IMR-90 (cell line): ENCODE measurements at regions not wholly inside any gene's neighbourhood (a gene's known extent, or its start where the extent isn't known, plus 50 kb on each side); places are given as distances from the start of the nearest gene placed in this dataset.

Source experiments
- ATAC-seq: fragments of 200-7000 bp; cut with Tn5 transposase; 2 replicates; pipeline ENCODE4 v1.9.1; 2020; ENCODE audit warnings: low read depth, mild to moderate bottlenecking, moderate library complexity
- BruUV-seq: library from RNA; stranded (reverse); fragments of 400-500 nt; replicated peaks from 2 replicates; lab custom pipeline; 2021; lab: Mats Ljungman, UMichigan
- CTCF ChIA-PET: fragments of 300-600 bp; formaldehyde crosslinking; extraction: SDS; loops from one replicate; lab custom pipeline; 2021; ENCODE audit warnings: antibody characterized with exemption; lab: Yijun Ruan, JAX
- POLR2A ChIA-PET: fragments of 300-600 bp; sonication (Branson Sonifier 250); formaldehyde crosslinking; loops from one replicate; lab custom pipeline; 2022; ENCODE audit warnings: antibody characterized with exemption; ENCODE audit not compliant: unreplicated experiment; lab: Charles Lee
- DNase-seq: peaks from one replicate; pipeline ENCODE4 v3.0.0; 2013
- H2AFZ ChIP-seq: replicated peaks from 2 replicates; pipeline ENCODE3; 2013; ENCODE audit warnings: low read length, mild to moderate bottlenecking; ENCODE audit not compliant: poor library complexity
- H2AK5ac ChIP-seq: 2 replicates; pipeline ENCODE4 v1.6.1; 2013; ENCODE audit warnings: low read depth, low read length, inconsistent platforms
- H2AK9ac ChIP-seq: replicated peaks from 2 replicates; pipeline ENCODE3; 2013; ENCODE audit warnings: mild to moderate bottlenecking, low read depth, low read length, moderate library complexity; ENCODE audit not compliant: poor library complexity
- H2BK120ac ChIP-seq: 2 replicates; pipeline ENCODE4 v1.6.1; 2013; ENCODE audit warnings: low read depth, low read length, inconsistent platforms
- H2BK15ac ChIP-seq: 3 replicates; pipeline ENCODE4 v1.6.1; 2013; ENCODE audit warnings: low read depth, low read length, inconsistent platforms
- H2BK20ac ChIP-seq: 2 replicates; pipeline ENCODE4 v1.6.1; 2013; ENCODE audit warnings: low read depth, mild to moderate bottlenecking, inconsistent platforms, low read length, moderate library complexity
- H2BK5ac ChIP-seq: 2 replicates; pipeline ENCODE4 v1.6.1; 2013; ENCODE audit warnings: mild to moderate bottlenecking, low read depth, low read length, inconsistent platforms; ENCODE audit not compliant: poor library complexity, severe bottlenecking
- H3K14ac ChIP-seq: replicated peaks from 2 replicates; pipeline ENCODE4 v1.6.1; 2013; ENCODE audit warnings: low read depth, low read length, inconsistent platforms
- H3K18ac ChIP-seq: 2 replicates; pipeline ENCODE4 v1.6.1; 2013; ENCODE audit warnings: low read depth, low read length, control low read depth
- H3K23ac ChIP-seq: 2 replicates; pipeline ENCODE4 v1.6.1; 2013; ENCODE audit warnings: low read depth, low read length, inconsistent platforms
- H3K27ac ChIP-seq: 2 replicates; pipeline ENCODE4 v1.5.1; 2013; ENCODE audit warnings: mild to moderate bottlenecking, control low read depth, low read length; ENCODE audit not compliant: insufficient read depth
- H3K27me3 ChIP-seq: 2 replicates; pipeline ENCODE4 v1.6.1; 2013; ENCODE audit warnings: low read length; ENCODE audit not compliant: control insufficient read depth, insufficient read depth
- H3K36me3 ChIP-seq: 2 replicates; pipeline ENCODE4 v1.6.1; 2013; ENCODE audit warnings: low read length, mixed read lengths; ENCODE audit not compliant: control insufficient read depth, insufficient read depth
- H3K4ac ChIP-seq: 2 replicates; pipeline ENCODE4 v1.6.1; 2013; ENCODE audit warnings: low read depth, low read length, inconsistent platforms
- H3K4me1 ChIP-seq: 2 replicates; pipeline ENCODE4 v1.6.1; 2013; ENCODE audit warnings: low read length, mixed read lengths; ENCODE audit not compliant: control insufficient read depth, insufficient read depth
- H3K4me2 ChIP-seq: 2 replicates; pipeline ENCODE4 v1.6.1; 2013; ENCODE audit warnings: low read depth, mild to moderate bottlenecking, control low read depth, low read length, moderate library complexity
- H3K4me3 ChIP-seq: 2 replicates; pipeline ENCODE4 v1.5.1; 2013; ENCODE audit warnings: low read depth, mild to moderate bottlenecking, control low read depth, low read length, moderate library complexity; ENCODE audit not compliant: insufficient read depth
- H3K56ac ChIP-seq: 2 replicates; pipeline ENCODE4 v1.6.1; 2013; ENCODE audit warnings: low read length, inconsistent platforms; ENCODE audit not compliant: insufficient read depth; ENCODE audit errors: extremely low read depth
- H3K79me1 ChIP-seq, 2 experiments: 2 replicates each; pipeline ENCODE4 v1.6.1; 2013; ENCODE audit warnings: low read length in 2 of 2, inconsistent platforms in 1 of 2, low read depth in 1 of 2
- H3K9ac ChIP-seq: 2 replicates; pipeline ENCODE4 v1.6.1; 2013; ENCODE audit warnings: low read depth, low read length, control low read depth
- H3K9me1 ChIP-seq: 2 replicates; pipeline ENCODE4 v1.6.1; 2013; ENCODE audit warnings: low read length, inconsistent platforms; ENCODE audit not compliant: insufficient read depth
- H3K9me3 ChIP-seq: 2 replicates; pipeline ENCODE4 v1.6.1; 2013; ENCODE audit warnings: low read length; ENCODE audit not compliant: control insufficient read depth, insufficient read depth
- H4K20me1 ChIP-seq: 2 replicates; pipeline ENCODE4 v1.6.1; 2013; ENCODE audit warnings: low read length, inconsistent platforms; ENCODE audit not compliant: insufficient read depth
- H4K5ac ChIP-seq: 2 replicates; pipeline ENCODE4 v1.6.1; 2013; ENCODE audit warnings: mild to moderate bottlenecking, low read depth, low read length, control low read depth
- H4K8ac ChIP-seq, 2 experiments: 2 replicates each; pipeline ENCODE4 v1.6.1; 2013; ENCODE audit warnings: low read depth in 2 of 2, low read length in 2 of 2, control low read depth in 1 of 2, inconsistent platforms in 1 of 2
- H4K91ac ChIP-seq: 2 replicates; pipeline ENCODE4 v1.6.1; 2013; ENCODE audit warnings: low read depth, low read length, inconsistent platforms; ENCODE audit not compliant: insufficient read depth
- BHLHE40 ChIP-seq: fragments of 150-350 bp; IDR thresholded peaks from 2 replicates; pipeline ENCODE4 v1.6.1; 2016; ENCODE audit warnings: mild to moderate bottlenecking, low read depth, low read length
- CEBPB ChIP-seq: IDR thresholded peaks from 2 replicates; pipeline ENCODE4 v1.6.1; 2012; ENCODE audit warnings: low read depth, low read length, improper control_type of control experiment
- CHD1 ChIP-seq: IDR thresholded peaks from 2 replicates; pipeline ENCODE4 v1.6.1; 2012; ENCODE audit warnings: low read depth, low read length, improper control_type of control experiment
- FOS ChIP-seq: fragments of 150-350 bp; IDR thresholded peaks from 2 replicates; pipeline ENCODE4 v1.6.1; 2016; ENCODE audit warnings: low read depth, low read length
- MAFK ChIP-seq: IDR thresholded peaks from 2 replicates; pipeline ENCODE4 v1.6.1; 2012; ENCODE audit warnings: low read depth, low read length, improper control_type of control experiment
- MAZ ChIP-seq: IDR thresholded peaks from 2 replicates; pipeline ENCODE4 v1.6.1; 2012; ENCODE audit warnings: low read depth, mild to moderate bottlenecking, low read length, improper control_type of control experiment, moderate library complexity, borderline replicate concordance
- MXI1 ChIP-seq: IDR thresholded peaks from 2 replicates; pipeline ENCODE4 v1.6.1; 2012; ENCODE audit warnings: low read depth, mild to moderate bottlenecking, low read length, moderate library complexity, borderline replicate concordance
- NFE2L2 ChIP-seq: fragments of 150-350 bp; IDR thresholded peaks from 2 replicates; pipeline ENCODE4 v1.6.1; 2016; ENCODE audit warnings: low read depth, mild to moderate bottlenecking, low read length
- POLR2A ChIP-seq: IDR thresholded peaks from 2 replicates; pipeline ENCODE4 v1.6.1; 2012; ENCODE audit warnings: mild to moderate bottlenecking, low read depth, low read length
- RAD21 ChIP-seq: IDR thresholded peaks from 2 replicates; pipeline ENCODE4 v1.6.1; 2012; ENCODE audit warnings: low read length, improper control_type of control experiment
- RCOR1 ChIP-seq: IDR thresholded peaks from 2 replicates; pipeline ENCODE4 v1.6.1; 2012; ENCODE audit warnings: mild to moderate bottlenecking, low read length, improper control_type of control experiment; ENCODE audit not compliant: insufficient replicate concordance
- RFX5 ChIP-seq: IDR thresholded peaks from 2 replicates; pipeline ENCODE4 v1.8.0; 2012; ENCODE audit warnings: low read depth, mild to moderate bottlenecking, low read length, moderate library complexity
- SMC3 ChIP-seq: fragments of 150-350 bp; IDR thresholded peaks from 2 replicates; pipeline ENCODE4 v1.6.1; 2016; ENCODE audit warnings: low read depth, mild to moderate bottlenecking, antibody characterized with exemption, low read length, moderate library complexity
- WGBS, 2 experiments: methylation state at CpG; one replicate each; pipeline versions ENCODE4 v1.1.5 to v1.1.7; 2013; ENCODE audit warnings: missing lambda C conversion rate in 2 of 2; ENCODE audit not compliant: insufficient read length in 1 of 2; ENCODE audit errors: extremely low coverage in 2 of 2; 5-methylcytosine and 5-hydroxymethylcytosine counted together
- dilution Hi-C: fragments of 300-500 bp; cut with HindIII; formaldehyde crosslinking; loops from one replicate; pipeline ENCODE4 v1.14.3; 2018; ENCODE audit warnings: low sequenced_read_pairs; ENCODE audit not compliant: unreplicated experiment
- in situ Hi-C: fragments of 300-500 bp; cut with MboI; formaldehyde crosslinking; loops from 3 replicates; pipeline ENCODE4 v1.14.3; 2019; ENCODE audit warnings: low sequenced_read_pairs, inconsistent platforms, mixed read lengths
- intact Hi-C: fragments of 100-400 bp; cut with micrococcal nuclease; formaldehyde crosslinking; loops from 2 replicates; pipeline ENCODE4 v1.10.0; 2022
- TF ChIP-seq, protein P1 (sequence below): conservative IDR thresholded peaks from 2 replicates; pipeline ENCODE4 v1.5.1; 2012; ENCODE audit warnings: mild to moderate bottlenecking, low read depth, low read length, improper control_type of control experiment
- TF ChIP-seq, protein P2 (sequence below): fragments of 150-350 bp; IDR thresholded peaks from 2 replicates; pipeline ENCODE4 v1.6.1; 2017; ENCODE audit warnings: mild to moderate bottlenecking, antibody characterized with exemption, low read length, low read depth
- TF ChIP-seq, protein P3 (sequence below): fragments of 150-350 bp; IDR thresholded peaks from 2 replicates; pipeline ENCODE4 v1.6.1; 2016; ENCODE audit warnings: low read depth, mild to moderate bottlenecking, low read length, moderate library complexity, borderline replicate concordance

DNA sequence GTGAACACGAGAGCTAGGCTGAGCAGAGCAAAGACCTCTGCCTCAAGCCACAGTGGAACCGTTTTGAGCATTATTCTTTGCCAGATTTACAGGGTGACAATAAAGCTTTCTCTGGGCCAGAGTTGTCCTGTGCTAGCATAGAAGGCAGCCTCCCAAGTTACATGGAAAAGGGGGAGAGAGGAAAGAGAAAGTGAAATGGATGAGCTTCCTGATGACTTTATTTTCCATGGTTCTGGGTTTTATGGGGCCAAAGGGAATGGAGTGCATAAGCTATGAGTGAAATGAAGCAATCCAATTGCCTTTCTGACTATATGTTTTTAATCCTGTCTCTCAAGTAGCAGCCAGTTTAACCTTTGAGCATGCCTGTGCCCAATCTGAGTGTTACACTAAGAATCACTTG lies 428.4 kb downstream of the COG6 start:
- dilution Hi-C loops (no loop called here), intact Hi-C loops (no loop called here)

More for the DNA sequence above, 428.4 kb downstream of the COG6 start:
- Histone ChIP-seq H3K4me1 (no peaks in the 10 kb centered on the region), H2AK5ac (no peak overlapping the region), H3K9me1 (no peaks in the 10 kb centered on the region; the same call in 1 of the 2 replicates), H3K18ac (no peak overlapping the region), H3K23ac (no peak overlapping the region), H2BK120ac (no peak overlapping the region), H3K56ac (no peak overlapping the region), H2BK20ac (no peak overlapping the region), H3K27me3 (no peaks in the 10 kb centered on the region), H3K14ac (no peak overlapping the region), H3K79me1 (no peaks in the 10 kb centered on the region), H4K8ac (no peak overlapping the region), H3K27ac (no peak overlapping the region), H2BK5ac (no peak overlapping the region), H4K91ac (no peak overlapping the region), H3K4me2 (no peak overlapping the region), H4K20me1 (no peaks in the 10 kb centered on the region), H2AK9ac (no peak overlapping the region), H2AFZ (no peak overlapping the region), H3K9me3 (no peaks in the 10 kb centered on the region), H3K9ac (no peak overlapping the region), H3K4ac (no peak overlapping the region), H2BK15ac (no peak overlapping the region), H3K4me3 (no peak overlapping the region), H3K36me3 (no peaks in the 10 kb centered on the region), H4K5ac (no peak overlapping the region)
- in situ Hi-C loops, result no loop called here
- no TSS peak for BruUV-seq
- DNase-seq, result no peak
- WGBS, 2 experiments, result no CpG with 5 or more reads among the region's 2 CpGs
- ATAC-seq, result no peak
- ChIA-PET CTCF (no interaction called here), POLR2A (no interaction called here)
- TF ChIP-seq MAFK (no peak), BHLHE40 (no peak), MAZ (no peak), FOS (no peak), SMC3 (no peak), NFE2L2 (no peak), POLR2A (no peak), RCOR1 (no peak), RAD21 (no peak), MXI1 (no peak), RFX5 (no peak), CHD1 (no peak), CEBPB (no peak)
- TF ChIP-seq, protein P1, sequence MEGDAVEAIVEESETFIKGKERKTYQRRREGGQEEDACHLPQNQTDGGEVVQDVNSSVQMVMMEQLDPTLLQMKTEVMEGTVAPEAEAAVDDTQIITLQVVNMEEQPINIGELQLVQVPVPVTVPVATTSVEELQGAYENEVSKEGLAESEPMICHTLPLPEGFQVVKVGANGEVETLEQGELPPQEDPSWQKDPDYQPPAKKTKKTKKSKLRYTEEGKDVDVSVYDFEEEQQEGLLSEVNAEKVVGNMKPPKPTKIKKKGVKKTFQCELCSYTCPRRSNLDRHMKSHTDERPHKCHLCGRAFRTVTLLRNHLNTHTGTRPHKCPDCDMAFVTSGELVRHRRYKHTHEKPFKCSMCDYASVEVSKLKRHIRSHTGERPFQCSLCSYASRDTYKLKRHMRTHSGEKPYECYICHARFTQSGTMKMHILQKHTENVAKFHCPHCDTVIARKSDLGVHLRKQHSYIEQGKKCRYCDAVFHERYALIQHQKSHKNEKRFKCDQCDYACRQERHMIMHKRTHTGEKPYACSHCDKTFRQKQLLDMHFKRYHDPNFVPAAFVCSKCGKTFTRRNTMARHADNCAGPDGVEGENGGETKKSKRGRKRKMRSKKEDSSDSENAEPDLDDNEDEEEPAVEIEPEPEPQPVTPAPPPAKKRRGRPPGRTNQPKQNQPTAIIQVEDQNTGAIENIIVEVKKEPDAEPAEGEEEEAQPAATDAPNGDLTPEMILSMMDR, result no peak
- TF ChIP-seq, protein P2, sequence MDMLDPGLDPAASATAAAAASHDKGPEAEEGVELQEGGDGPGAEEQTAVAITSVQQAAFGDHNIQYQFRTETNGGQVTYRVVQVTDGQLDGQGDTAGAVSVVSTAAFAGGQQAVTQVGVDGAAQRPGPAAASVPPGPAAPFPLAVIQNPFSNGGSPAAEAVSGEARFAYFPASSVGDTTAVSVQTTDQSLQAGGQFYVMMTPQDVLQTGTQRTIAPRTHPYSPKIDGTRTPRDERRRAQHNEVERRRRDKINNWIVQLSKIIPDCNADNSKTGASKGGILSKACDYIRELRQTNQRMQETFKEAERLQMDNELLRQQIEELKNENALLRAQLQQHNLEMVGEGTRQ, result no peak
- TF ChIP-seq, protein P3, sequence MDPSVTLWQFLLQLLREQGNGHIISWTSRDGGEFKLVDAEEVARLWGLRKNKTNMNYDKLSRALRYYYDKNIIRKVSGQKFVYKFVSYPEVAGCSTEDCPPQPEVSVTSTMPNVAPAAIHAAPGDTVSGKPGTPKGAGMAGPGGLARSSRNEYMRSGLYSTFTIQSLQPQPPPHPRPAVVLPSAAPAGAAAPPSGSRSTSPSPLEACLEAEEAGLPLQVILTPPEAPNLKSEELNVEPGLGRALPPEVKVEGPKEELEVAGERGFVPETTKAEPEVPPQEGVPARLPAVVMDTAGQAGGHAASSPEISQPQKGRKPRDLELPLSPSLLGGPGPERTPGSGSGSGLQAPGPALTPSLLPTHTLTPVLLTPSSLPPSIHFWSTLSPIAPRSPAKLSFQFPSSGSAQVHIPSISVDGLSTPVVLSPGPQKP, result no peak
